GM19438 (cell line): ENCODE measurements at regions not wholly inside any gene's neighbourhood (a gene's known extent, or its start where the extent isn't known, plus 50 kb on each side); places are given as distances from the start of the nearest gene placed in this dataset.

Experiments used
- ATAC-seq: cut with Tn5 transposase; IDR thresholded peaks from one replicate; pipeline ENCODE4 v1.9.1; 2021; ENCODE audit warnings: low read depth; ENCODE audit not compliant: unreplicated experiment

GRCh38 chr6:97995158-97995557, 712.1 kb upstream of the MMS22L start:
- ATAC-seq, result no peak

GRCh38 chr6:98002678-98003077, 719.7 kb upstream of the MMS22L start:
- ATAC-seq, result no peak

- no peak for ATAC-seq
Measured at GRCh38 chr6:98014442-98015201, 731.6 kb upstream of the MMS22L start.

GRCh38 chr6:98016565-98016964, 733.5 kb upstream of the MMS22L start:
- no peak for ATAC-seq

- ATAC-seq, result no peak
Measured at GRCh38 chr6:98020222-98020621, 737.2 kb upstream of the MMS22L start.

GRCh38 chr6:98024359-98024758, 741.3 kb upstream of the MMS22L start:
- no peak for ATAC-seq

GRCh38 chr6:98027898-98028297, 744.9 kb upstream of the MMS22L start:
- ATAC-seq, result no peak

- no peak for ATAC-seq
Measured at GRCh38 chr6:98033617-98034016, 750.6 kb upstream of the MMS22L start.

GRCh38 chr6:98036344-98036923, 753.4 kb upstream of the MMS22L start:
- no peak for ATAC-seq

GRCh38 chr6:98037571-98037970, 754.6 kb upstream of the MMS22L start:
- ATAC-seq, result no peak

- no peak for ATAC-seq
Measured at GRCh38 chr6:98039443-98039842, 756.4 kb upstream of the MMS22L start.

- ATAC-seq, result no peak
Measured at GRCh38 chr6:98039904-98040607, 757.0 kb upstream of the MMS22L start.

GRCh38 chr6:98041056-98041455, 758.0 kb upstream of the MMS22L start:
- no peak for ATAC-seq

- ATAC-seq, result no peak
Measured at GRCh38 chr6:98041921-98042320, 758.9 kb upstream of the MMS22L start.

- no peak for ATAC-seq
Measured at GRCh38 chr6:98044151-98044561, 761.1 kb upstream of the MMS22L start.

GRCh38 chr6:98044791-98045470, 761.9 kb upstream of the MMS22L start:
- no peak for ATAC-seq

GRCh38 chr6:98047164-98047563, 764.1 kb upstream of the MMS22L start:
- no peak for ATAC-seq

- no peak for ATAC-seq
Measured at GRCh38 chr6:98047871-98048270, 764.9 kb upstream of the MMS22L start.

GRCh38 chr6:98054453-98054852, 771.4 kb upstream of the MMS22L start:
- ATAC-seq, result no peak

GRCh38 chr6:98056955-98057354, 773.9 kb upstream of the MMS22L start:
- no peak for ATAC-seq

GRCh38 chr6:98067375-98067774, 767.0 kb upstream of the POU3F2 start:
- no peak for ATAC-seq
